NCI-H1092 treated with DMSO at 0.1 percent for 48 hours (cell line): ENCODE measurements at regions not wholly inside any gene's neighbourhood (a gene's known extent, or its start where the extent isn't known, plus 50 kb on each side); places are given as distances from the start of the nearest gene placed in this dataset.

Experiments used
- DNase-seq: peaks from one replicate; lab custom pipeline; 2025; lab: John Stamatoyannopoulos, UW

GRCh38 chr6:96465321-96465903 is 56.2 kb upstream of the UFL1 start:
- DNase-seq, result no peak

GRCh38 chr6:96466147-96466863 is 55.3 kb upstream of the UFL1 start:
- DNase-seq, result no peak

- DNase-seq, result no peak
Observed at GRCh38 chr6:96467814-96468213, 53.8 kb upstream of the UFL1 start.

- no peak for DNase-seq
Observed at GRCh38 chr6:96468281-96468680, 53.3 kb upstream of the UFL1 start.

GRCh38 chr6:96468681-96469224 is 52.9 kb upstream of the UFL1 start:
- DNase-seq, result peak; percentile 48

- no peak for DNase-seq
Observed at GRCh38 chr6:96469312-96469711, 52.3 kb upstream of the UFL1 start.

GRCh38 chr6:96470296-96470695 is 51.3 kb upstream of the UFL1 start:
- DNase-seq, result no peak
